Omental fat pad (tissue), 3 donors: ENCODE measurements at regions not wholly inside any gene's neighbourhood (a gene's known extent, or its start where the extent isn't known, plus 50 kb on each side); places are given as distances from the start of the nearest gene placed in this dataset.

Source experiments
- ATAC-seq: fragments of 150-250 bp; one replicate; pipeline ENCODE4 v1.9.1; 2016; ENCODE audit warnings: mild to moderate bottlenecking, moderate library complexity; ENCODE audit not compliant: low FRiP score
- DNase-seq: peaks from one replicate; pipeline ENCODE4 v3.0.0-alpha.2; 2019; ENCODE audit warnings: low spot score
- TF ChIP-seq, protein P1 (sequence below), 3 donors: fragments of 450-650 bp; IDR thresholded peaks; one replicate each; pipeline ENCODE4 v1.5.1; 2016 to 2017; ENCODE audit warnings: antibody characterized with exemption in 3 of 3, mild to moderate bottlenecking in 3 of 3, moderate library complexity in 2 of 3

DNA sequence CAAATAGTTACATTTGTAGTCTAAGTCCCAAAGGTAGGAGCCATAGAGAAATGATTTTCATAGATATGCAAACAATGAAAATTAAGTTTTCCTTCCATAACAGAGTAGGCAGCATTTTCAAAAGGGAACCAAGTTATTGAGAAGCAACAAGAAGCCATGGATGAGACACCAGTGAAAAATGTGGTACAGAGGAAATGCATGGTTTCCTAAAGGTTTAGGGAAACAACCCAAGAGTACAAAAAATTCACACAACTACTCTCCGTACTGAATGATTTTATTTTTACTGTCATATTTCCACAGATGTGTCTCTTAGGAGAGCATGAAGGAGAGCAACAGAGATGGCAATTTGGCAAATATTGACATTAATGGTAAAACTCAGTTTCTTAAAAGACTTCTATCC, 1408.9 kb upstream of the PCDH7 start:
- ATAC-seq: no peak
- DNase-seq: no peak
- TF ChIP-seq, protein P1, sequence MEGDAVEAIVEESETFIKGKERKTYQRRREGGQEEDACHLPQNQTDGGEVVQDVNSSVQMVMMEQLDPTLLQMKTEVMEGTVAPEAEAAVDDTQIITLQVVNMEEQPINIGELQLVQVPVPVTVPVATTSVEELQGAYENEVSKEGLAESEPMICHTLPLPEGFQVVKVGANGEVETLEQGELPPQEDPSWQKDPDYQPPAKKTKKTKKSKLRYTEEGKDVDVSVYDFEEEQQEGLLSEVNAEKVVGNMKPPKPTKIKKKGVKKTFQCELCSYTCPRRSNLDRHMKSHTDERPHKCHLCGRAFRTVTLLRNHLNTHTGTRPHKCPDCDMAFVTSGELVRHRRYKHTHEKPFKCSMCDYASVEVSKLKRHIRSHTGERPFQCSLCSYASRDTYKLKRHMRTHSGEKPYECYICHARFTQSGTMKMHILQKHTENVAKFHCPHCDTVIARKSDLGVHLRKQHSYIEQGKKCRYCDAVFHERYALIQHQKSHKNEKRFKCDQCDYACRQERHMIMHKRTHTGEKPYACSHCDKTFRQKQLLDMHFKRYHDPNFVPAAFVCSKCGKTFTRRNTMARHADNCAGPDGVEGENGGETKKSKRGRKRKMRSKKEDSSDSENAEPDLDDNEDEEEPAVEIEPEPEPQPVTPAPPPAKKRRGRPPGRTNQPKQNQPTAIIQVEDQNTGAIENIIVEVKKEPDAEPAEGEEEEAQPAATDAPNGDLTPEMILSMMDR (IDR thresholded peaks at IDR 0.05): no peak

DNA sequence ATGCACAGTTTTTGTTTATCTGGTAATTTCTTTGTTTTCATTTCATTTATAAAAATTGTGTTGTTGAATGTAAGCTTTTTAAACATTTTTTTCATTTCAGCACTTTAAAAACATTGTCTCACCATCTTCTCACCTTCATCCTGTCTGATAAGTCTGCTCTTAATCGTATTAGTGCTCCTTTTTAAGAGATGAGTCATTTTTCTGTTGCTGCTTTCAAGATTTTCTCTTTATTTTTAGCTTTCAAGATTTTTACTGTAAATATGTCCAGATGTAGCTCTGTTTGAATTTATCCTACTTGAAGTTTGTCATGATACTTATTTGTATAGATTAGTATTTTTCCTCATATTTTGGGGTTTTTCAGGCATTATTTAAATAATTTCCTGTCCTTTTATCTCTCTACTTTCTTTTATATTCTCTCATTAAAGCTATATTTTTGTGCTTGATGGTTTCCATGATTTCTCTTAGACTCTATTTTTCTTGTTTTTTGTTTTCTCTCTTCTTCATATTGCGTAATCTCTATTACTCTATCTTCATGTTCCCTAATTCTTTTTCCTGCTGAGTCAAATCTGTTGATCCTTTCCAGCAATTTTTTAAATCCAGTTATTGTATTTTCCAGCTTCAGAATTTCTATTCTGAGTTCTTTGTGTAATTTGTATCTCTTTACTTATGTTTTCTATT, 1400.4 kb upstream of the PCDH7 start:
- TF ChIP-seq, protein P1 (IDR thresholded peaks at IDR 0.05): no peak
- no peak for DNase-seq
- no peak for ATAC-seq

- no peak for ATAC-seq
- TF ChIP-seq, protein P1 (IDR thresholded peaks at IDR 0.05): no peak
- DNase-seq: no peak
Measured at GRCh38 chr4:29320947-29321620, 1399.1 kb upstream of the PCDH7 start.

DNA sequence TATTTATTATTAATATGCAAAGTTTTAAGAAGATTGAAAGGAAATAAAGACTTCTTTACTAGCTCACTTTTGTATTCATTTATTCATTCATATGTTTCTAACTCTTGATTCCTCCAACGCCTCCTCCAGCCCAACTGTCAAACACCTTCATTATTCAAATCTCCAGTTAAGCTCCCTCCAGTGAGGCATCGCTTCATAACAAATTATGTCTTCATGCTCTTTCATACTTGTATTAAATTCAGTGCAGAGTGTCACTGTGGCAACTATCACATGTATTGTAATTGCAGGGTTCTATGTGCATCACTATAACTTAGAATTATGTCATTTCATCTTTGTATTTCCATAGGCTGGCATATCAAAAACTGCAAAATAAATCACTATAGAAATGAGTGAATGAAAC, 1394.2 kb upstream of the PCDH7 start:
- TF ChIP-seq, protein P1 (IDR thresholded peaks at IDR 0.05): no peak
- DNase-seq: no peak
- no peak for ATAC-seq

- ATAC-seq: no peak
- TF ChIP-seq, protein P1 (IDR thresholded peaks at IDR 0.05): no peak
- no peak for DNase-seq
Measured at GRCh38 chr4:29326816-29327215, 1393.4 kb upstream of the PCDH7 start.

DNA sequence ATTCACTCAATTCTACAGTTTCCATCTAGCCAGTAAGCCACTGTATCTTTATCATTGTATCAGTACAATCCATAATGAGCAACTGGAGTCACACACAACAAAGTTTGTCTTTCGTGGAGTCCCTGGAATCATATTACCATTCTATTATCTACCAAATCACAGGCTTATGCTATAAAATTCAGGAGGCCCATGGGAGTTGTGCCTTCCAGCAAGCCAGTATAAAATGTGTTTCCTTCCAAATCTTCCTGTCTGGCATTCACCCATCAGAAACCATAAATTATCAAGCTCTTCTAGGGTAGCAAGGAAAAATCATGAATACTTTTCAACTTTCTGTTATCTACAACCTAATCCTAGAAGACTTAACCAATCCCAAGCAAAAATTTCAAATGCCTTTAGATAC, 1383.3 kb upstream of the PCDH7 start:
- ATAC-seq (no peak), DNase-seq (no peak)
- TF ChIP-seq, protein P1 (IDR thresholded peaks at IDR 0.05): no peak

GRCh38 chr4:29372971-29373370, 1347.2 kb upstream of the PCDH7 start:
- no peak for DNase-seq
- TF ChIP-seq, protein P1 (IDR thresholded peaks at IDR 0.05): no peak
- ATAC-seq: no peak
